ENCODE measurements at regions not wholly inside any gene's neighbourhood (a gene's known extent, or its start where the extent isn't known, plus 50 kb on each side); places are given as distances from the start of the nearest gene placed in this dataset.

- 0 out of 2 replicates have a peak, but pooled peaks cover 2% of the 10 kb centered on the region for H3K9me3 ChIP-seq
- DNase-seq, result no peak
- intact Hi-C loops (cut with micrococcal nuclease; ENCODE audit: unreplicated experiment), result no loop called here
- H3K36me3 ChIP-seq (ENCODE audit: control insufficient read depth, insufficient read depth, low read length), result no peaks in the 10 kb centered on the region
- H3K27ac Mint-ChIP-seq (ENCODE audit: unreplicated experiment), result no peak overlapping the region
- H3K36me3 Mint-ChIP-seq (ENCODE audit: insufficient read depth, unreplicated experiment), result peaks cover 5% of the 10 kb centered on the region
- no peaks in the 10 kb centered on the region for H3K27me3 ChIP-seq (replicated peaks; ENCODE audit: control insufficient read depth, insufficient read depth, low read length)
- POLR2A ChIA-PET, result no interaction called here
- TF ChIP-seq, protein P1, sequence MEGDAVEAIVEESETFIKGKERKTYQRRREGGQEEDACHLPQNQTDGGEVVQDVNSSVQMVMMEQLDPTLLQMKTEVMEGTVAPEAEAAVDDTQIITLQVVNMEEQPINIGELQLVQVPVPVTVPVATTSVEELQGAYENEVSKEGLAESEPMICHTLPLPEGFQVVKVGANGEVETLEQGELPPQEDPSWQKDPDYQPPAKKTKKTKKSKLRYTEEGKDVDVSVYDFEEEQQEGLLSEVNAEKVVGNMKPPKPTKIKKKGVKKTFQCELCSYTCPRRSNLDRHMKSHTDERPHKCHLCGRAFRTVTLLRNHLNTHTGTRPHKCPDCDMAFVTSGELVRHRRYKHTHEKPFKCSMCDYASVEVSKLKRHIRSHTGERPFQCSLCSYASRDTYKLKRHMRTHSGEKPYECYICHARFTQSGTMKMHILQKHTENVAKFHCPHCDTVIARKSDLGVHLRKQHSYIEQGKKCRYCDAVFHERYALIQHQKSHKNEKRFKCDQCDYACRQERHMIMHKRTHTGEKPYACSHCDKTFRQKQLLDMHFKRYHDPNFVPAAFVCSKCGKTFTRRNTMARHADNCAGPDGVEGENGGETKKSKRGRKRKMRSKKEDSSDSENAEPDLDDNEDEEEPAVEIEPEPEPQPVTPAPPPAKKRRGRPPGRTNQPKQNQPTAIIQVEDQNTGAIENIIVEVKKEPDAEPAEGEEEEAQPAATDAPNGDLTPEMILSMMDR (IDR thresholded peaks at IDR 0.05; ENCODE audit: insufficient read depth in 1 of 2, low read depth in 1 of 2, low read length in 1 of 2, severe bottlenecking in 1 of 2, unreplicated experiment in 1 of 2), result no peak
- H3K27me3 Mint-ChIP-seq (ENCODE audit: insufficient read depth, unreplicated experiment), result no peaks in the 10 kb centered on the region
- H3K4me3 Mint-ChIP-seq (ENCODE audit: unreplicated experiment), result no peak overlapping the region
- H3K4me3 ChIP-seq (ENCODE audit: low read depth, low read length), result no peak overlapping the region
- H3K4me1 Mint-ChIP-seq (ENCODE audit: low read depth, unreplicated experiment), result no peaks in the 10 kb centered on the region
- no TSS peak for BruUV-seq (replicated peaks)
- H3K9me3 Mint-ChIP-seq (ENCODE audit: unreplicated experiment), result peaks cover 7% of the 10 kb centered on the region
- CTCF ChIA-PET, result no interaction called here
- H3K4me1 ChIP-seq, result no peaks in the 10 kb centered on the region
Observed at GRCh38 chr12:75809746-75810145, 221.8 kb downstream of the PHLDA1 start.

DNA sequence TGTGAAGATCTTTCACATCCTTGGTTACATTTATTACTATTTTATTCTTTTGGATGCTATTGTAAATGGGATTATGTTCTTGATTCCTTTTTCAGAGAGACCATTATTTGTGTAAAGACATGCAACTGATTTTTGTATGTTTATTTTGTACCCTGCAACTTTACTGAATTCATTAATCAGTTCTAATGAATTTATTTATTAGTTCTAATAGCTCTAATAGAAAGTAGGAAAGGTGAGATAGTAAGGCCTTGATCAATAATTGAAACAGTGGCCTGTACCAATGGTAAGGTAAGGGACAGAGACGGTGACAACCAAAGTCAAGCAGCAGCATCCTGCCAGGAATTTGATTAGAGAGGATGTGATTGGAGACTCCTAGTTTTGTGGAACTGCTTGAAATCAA is 224.1 kb downstream of the PHLDA1 start:
- TF ChIP-seq, protein P1 (IDR thresholded peaks at IDR 0.05; ENCODE audit: insufficient read depth in 1 of 2, low read depth in 1 of 2, low read length in 1 of 2, severe bottlenecking in 1 of 2, unreplicated experiment in 1 of 2), result no peak
- Histone ChIP-seq H3K36me3 (ENCODE audit: control insufficient read depth, insufficient read depth, low read length) (no peaks in the 10 kb centered on the region), H3K4me3 (ENCODE audit: low read depth, low read length) (no peak overlapping the region), H3K27me3 (replicated peaks; ENCODE audit: control insufficient read depth, insufficient read depth, low read length) (no peaks in the 10 kb centered on the region), H3K4me1 (no peaks in the 10 kb centered on the region), H3K9me3 (0 out of 2 replicates have a peak, but pooled peaks cover 2% of the 10 kb centered on the region)
- intact Hi-C loops (cut with micrococcal nuclease; ENCODE audit: unreplicated experiment), result no loop called here
- Mint-ChIP-seq H3K27ac (ENCODE audit: unreplicated experiment) (no peak overlapping the region), H3K36me3 (ENCODE audit: insufficient read depth, unreplicated experiment) (peaks cover 5% of the 10 kb centered on the region), H3K9me3 (ENCODE audit: unreplicated experiment) (peaks cover 7% of the 10 kb centered on the region), H3K27me3 (ENCODE audit: insufficient read depth, unreplicated experiment) (no peaks in the 10 kb centered on the region), H3K4me1 (ENCODE audit: low read depth, unreplicated experiment) (no peaks in the 10 kb centered on the region), H3K4me3 (ENCODE audit: unreplicated experiment) (no peak overlapping the region)
- ChIA-PET CTCF (no interaction called here), POLR2A (no interaction called here)
- no peak for DNase-seq
- BruUV-seq (replicated peaks), result no TSS peak

DNA sequence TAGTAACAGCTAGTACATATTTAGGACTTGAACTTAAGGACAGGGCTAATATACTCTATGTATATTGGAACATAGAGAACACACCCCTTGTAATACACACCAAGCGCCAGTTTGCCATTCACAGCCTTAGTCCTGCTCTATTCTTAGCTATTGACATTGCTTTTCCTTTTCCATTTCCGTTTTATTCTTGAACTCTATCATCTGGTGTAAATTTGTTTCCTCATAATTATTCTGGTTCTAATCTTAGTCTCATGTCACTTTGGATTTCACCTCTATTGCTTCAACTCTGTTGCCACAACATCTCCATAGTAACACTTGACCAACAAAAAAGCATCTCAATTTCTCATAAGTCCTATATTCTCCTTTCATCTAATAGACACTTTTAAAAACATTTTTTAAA is 225.7 kb downstream of the PHLDA1 start:
- peaks cover 5% of the 10 kb centered on the region for H3K36me3 Mint-ChIP-seq (ENCODE audit: insufficient read depth, unreplicated experiment)
- intact Hi-C loops (cut with micrococcal nuclease; ENCODE audit: unreplicated experiment), result no loop called here
- TF ChIP-seq, protein P1 (IDR thresholded peaks at IDR 0.05; ENCODE audit: insufficient read depth in 1 of 2, low read depth in 1 of 2, low read length in 1 of 2, severe bottlenecking in 1 of 2, unreplicated experiment in 1 of 2), result no peak
- H3K27ac Mint-ChIP-seq (ENCODE audit: unreplicated experiment), result no peak overlapping the region
- no peaks in the 10 kb centered on the region for H3K4me1 Mint-ChIP-seq (ENCODE audit: low read depth, unreplicated experiment)
- Histone ChIP-seq H3K4me3 (ENCODE audit: low read depth, low read length) (no peak overlapping the region), H3K27me3 (replicated peaks; ENCODE audit: control insufficient read depth, insufficient read depth, low read length) (no peaks in the 10 kb centered on the region), H3K4me1 (no peaks in the 10 kb centered on the region), H3K36me3 (ENCODE audit: control insufficient read depth, insufficient read depth, low read length) (no peaks in the 10 kb centered on the region), H3K9me3 (0 out of 2 replicates have a peak, but pooled peaks cover 2% of the 10 kb centered on the region)
- BruUV-seq (replicated peaks), result no TSS peak
- CTCF ChIA-PET, result no interaction called here
- H3K4me3 Mint-ChIP-seq (ENCODE audit: unreplicated experiment), result no peak overlapping the region
- POLR2A ChIA-PET, result no interaction called here
- peaks cover 7% of the 10 kb centered on the region for H3K9me3 Mint-ChIP-seq (ENCODE audit: unreplicated experiment)
- no peak for DNase-seq
- H3K27me3 Mint-ChIP-seq (ENCODE audit: insufficient read depth, unreplicated experiment), result no peaks in the 10 kb centered on the region
